Testis (tissue), 2 donors: ENCODE measurements at regions not wholly inside any gene's neighbourhood (a gene's known extent, or its start where the extent isn't known, plus 50 kb on each side); places are given as distances from the start of the nearest gene placed in this dataset.

Experiments used
- CTCF ChIP-seq, 3 experiments: fragments of 450-650 bp in 2 of 3; fragments of 200-600 bp in 1 of 3; sonication (generic) in 1 of 3; IDR thresholded peaks; one replicate each; pipeline ENCODE4 v1.5.1; 2016 to 2019; ENCODE audit warnings: antibody characterized with exemption in 3 of 3, mild to moderate bottlenecking in 2 of 3, moderate library complexity in 1 of 3
- POLR2A ChIP-seq: fragments of 450-650 bp; IDR thresholded peaks from one replicate; pipeline ENCODE4 v1.6.1; 2017; ENCODE audit warnings: antibody characterized with exemption, mild to moderate bottlenecking, moderate library complexity

DNA sequence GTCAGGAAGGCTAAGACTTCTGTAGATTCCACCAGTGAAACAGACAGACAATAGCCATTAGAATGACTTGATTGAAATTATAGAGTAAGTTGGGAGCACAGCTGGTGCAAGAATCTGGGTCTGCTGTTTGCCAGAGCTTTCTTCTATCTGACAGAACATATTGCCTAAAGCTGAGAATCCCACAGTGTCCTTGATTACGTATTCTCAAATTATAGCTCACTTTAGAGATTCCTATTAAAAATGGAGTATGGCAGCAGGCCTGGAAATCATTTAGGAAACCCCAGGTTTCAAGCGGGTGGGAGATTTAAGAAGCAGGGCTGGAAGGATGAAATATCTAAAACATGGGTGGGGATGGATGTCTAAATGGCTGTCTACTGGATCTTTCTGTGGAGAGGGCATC lies 639.7 kb upstream of the CXADR start:
- no peak for TF ChIP-seq CTCF (IDR thresholded peaks at IDR 0.05)
- TF ChIP-seq POLR2A, result no peak
